Colonic mucosa (tissue), 4 donors: ENCODE measurements at regions not wholly inside any gene's neighbourhood (a gene's known extent, or its start where the extent isn't known, plus 50 kb on each side); places are given as distances from the start of the nearest gene placed in this dataset.

ENCODE experiments used
- DNase-seq: peaks from one replicate; pipeline ENCODE4 v3.0.0-alpha.2; 2020
- H3K27ac ChIP-seq: fragments of 200-600 bp; one replicate; pipeline ENCODE4 v1.8.0; 2021
- H3K27me3 ChIP-seq: fragments of 200-600 bp; one replicate; pipeline ENCODE4 v1.8.0; 2021
- H3K36me3 ChIP-seq: fragments of 200-600 bp; one replicate; pipeline ENCODE4 v1.8.0; 2021
- H3K4me1 ChIP-seq: fragments of 200-600 bp; one replicate; pipeline ENCODE4 v1.8.0; 2021; ENCODE audit warnings: mild to moderate bottlenecking
- H3K4me3 ChIP-seq: fragments of 200-600 bp; one replicate; pipeline ENCODE4 v1.8.0; 2021
- H3K9ac ChIP-seq, 2 donors: one replicate each; pipeline ENCODE4 v1.7.0; 2013; ENCODE audit warnings: control low read depth in 2 of 2, low read depth in 2 of 2, low read length in 2 of 2
- H3K9me3 ChIP-seq: fragments of 200-600 bp; one replicate; pipeline ENCODE4 v1.8.0; 2021
- intact Hi-C: fragments of 100-400 bp; cut with DNase I; formaldehyde crosslinking; loops from one replicate; pipeline ENCODE4 v1.14.1; 2022
- TF ChIP-seq, protein P1 (sequence below): fragments of 200-600 bp; IDR thresholded peaks from one replicate; pipeline ENCODE4 v1.8.0; 2022; ENCODE audit warnings: antibody characterized with exemption, mild to moderate bottlenecking
- donor health status: healthy.
- donor health status: DM: no; HTN: no; CAD: no.
- donor health status: DM: no; HTN: no; CAD: no.

DNA sequence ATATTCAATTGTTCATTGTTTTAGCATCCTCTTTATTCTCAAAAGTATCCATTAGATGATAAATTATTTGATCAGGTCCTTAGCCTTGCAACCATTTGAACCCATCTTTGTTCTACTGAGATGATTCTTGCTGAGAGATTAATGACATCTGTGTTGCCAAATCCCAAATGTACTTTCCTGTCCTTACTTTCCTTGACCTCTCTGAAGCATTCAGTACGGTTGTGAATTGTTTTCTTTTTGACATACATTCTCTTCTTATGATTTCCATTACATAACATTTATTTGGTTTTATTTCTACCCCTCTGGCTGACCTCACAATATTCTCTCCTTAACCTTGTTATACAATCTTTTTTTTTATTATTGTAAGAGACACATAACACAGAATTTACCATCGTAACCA lies 1058.6 kb upstream of the CNTNAP5 start:
- TF ChIP-seq, protein P1, sequence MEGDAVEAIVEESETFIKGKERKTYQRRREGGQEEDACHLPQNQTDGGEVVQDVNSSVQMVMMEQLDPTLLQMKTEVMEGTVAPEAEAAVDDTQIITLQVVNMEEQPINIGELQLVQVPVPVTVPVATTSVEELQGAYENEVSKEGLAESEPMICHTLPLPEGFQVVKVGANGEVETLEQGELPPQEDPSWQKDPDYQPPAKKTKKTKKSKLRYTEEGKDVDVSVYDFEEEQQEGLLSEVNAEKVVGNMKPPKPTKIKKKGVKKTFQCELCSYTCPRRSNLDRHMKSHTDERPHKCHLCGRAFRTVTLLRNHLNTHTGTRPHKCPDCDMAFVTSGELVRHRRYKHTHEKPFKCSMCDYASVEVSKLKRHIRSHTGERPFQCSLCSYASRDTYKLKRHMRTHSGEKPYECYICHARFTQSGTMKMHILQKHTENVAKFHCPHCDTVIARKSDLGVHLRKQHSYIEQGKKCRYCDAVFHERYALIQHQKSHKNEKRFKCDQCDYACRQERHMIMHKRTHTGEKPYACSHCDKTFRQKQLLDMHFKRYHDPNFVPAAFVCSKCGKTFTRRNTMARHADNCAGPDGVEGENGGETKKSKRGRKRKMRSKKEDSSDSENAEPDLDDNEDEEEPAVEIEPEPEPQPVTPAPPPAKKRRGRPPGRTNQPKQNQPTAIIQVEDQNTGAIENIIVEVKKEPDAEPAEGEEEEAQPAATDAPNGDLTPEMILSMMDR: no peak
- DNase-seq: no peak
- Histone ChIP-seq H3K9ac (no peak overlapping the region), H3K27me3 (no peaks in the 10 kb centered on the region), H3K4me3 (no peak overlapping the region), H3K9me3 (no peaks in the 10 kb centered on the region), H3K36me3 (no peaks in the 10 kb centered on the region), H3K27ac (no peak overlapping the region), H3K4me1 (no peaks in the 10 kb centered on the region)
- intact Hi-C loops: no loop called here

DNA sequence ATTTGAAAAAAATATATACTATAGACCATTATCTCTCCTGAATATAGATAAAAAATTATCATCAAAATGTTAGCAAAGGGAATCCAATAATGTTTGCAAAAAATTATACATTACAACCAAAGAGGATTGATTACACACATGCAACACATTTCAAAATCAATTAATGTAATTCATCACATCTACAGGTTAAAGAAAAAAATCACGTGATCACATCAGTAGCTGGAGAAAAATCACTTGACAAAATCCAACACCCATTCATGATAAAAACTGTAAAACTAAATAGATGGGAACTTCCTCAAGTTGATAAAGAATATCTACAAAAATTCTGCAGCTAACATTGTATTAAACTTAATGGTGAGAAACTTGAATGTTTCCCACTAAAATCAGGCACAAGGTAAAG lies 1047.5 kb upstream of the CNTNAP5 start:
- no peak overlapping the region for H3K27ac ChIP-seq
- no peaks in the 10 kb centered on the region for H3K36me3 ChIP-seq
- H3K4me1 ChIP-seq: no peaks in the 10 kb centered on the region
- H3K9me3 ChIP-seq: no peaks in the 10 kb centered on the region
- no peaks in the 10 kb centered on the region for H3K27me3 ChIP-seq
- no peak overlapping the region for H3K4me3 ChIP-seq
- no peak overlapping the region for H3K9ac ChIP-seq
- intact Hi-C loops: no loop called here
- no peak for DNase-seq
- TF ChIP-seq, protein P1: no peak

GRCh38 chr2:122980671-122981070 lies 1044.4 kb upstream of the CNTNAP5 start:
- TF ChIP-seq, protein P1: no peak
- intact Hi-C loops: no loop called here
- Histone ChIP-seq H3K36me3 (no peaks in the 10 kb centered on the region), H3K9ac (no peak overlapping the region), H3K4me3 (no peak overlapping the region), H3K4me1 (no peaks in the 10 kb centered on the region), H3K9me3 (no peaks in the 10 kb centered on the region), H3K27ac (no peak overlapping the region), H3K27me3 (no peaks in the 10 kb centered on the region)
- DNase-seq: no peak

GRCh38 chr2:122982936-122983335 lies 1042.2 kb upstream of the CNTNAP5 start:
- Histone ChIP-seq H3K27ac (no peak overlapping the region), H3K4me3 (no peak overlapping the region), H3K27me3 (no peaks in the 10 kb centered on the region), H3K4me1 (no peaks in the 10 kb centered on the region), H3K36me3 (no peaks in the 10 kb centered on the region), H3K9me3 (no peaks in the 10 kb centered on the region), H3K9ac (no peak overlapping the region)
- DNase-seq: no peak
- TF ChIP-seq, protein P1: no peak
- intact Hi-C loops: no loop called here

DNA sequence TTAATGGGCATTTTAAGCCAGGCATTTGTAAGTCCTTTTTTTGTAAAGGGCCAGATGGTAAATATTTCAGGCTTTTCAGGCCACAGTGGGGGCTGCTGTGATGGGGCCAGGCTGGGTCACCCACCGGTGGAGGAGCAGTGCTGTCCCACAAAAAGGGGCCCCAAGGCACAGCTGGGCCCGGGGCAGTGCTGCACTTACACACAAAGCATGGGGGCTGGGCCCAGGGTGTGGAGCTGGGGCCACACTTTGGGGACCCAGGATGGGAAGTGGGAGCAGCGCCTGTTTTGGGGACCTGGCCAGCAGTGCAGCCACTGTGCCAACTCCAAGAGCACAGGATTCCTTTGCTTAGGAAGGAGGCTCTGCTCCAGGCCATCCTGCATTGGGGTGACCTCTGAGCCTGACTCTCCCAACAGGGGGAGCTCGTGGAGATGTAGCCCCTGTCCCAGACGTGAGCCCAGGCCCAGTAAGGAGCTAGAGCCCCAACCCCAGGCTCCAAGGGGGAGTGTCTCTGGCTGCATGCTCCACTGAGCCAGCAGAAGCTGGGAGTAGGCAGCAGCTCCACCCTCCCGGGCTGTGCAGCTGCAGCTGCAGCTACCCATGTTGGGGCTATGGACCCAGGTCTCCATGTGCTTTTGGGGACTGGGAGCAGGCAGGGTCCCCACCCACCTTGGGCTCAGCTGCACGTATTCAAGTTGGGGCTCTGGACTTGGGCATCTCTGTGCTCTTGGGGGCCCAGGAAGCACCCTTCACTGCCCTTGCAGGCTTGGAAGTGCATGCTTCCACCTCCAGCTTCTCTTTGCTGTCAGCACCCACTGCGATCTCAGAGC lies 1036.5 kb upstream of the CNTNAP5 start:
- H3K4me1 ChIP-seq: no peaks in the 10 kb centered on the region
- H3K9me3 ChIP-seq: no peaks in the 10 kb centered on the region
- H3K27ac ChIP-seq: no peak overlapping the region
- H3K27me3 ChIP-seq: no peaks in the 10 kb centered on the region
- no peaks in the 10 kb centered on the region for H3K36me3 ChIP-seq
- H3K9ac ChIP-seq: no peak overlapping the region
- TF ChIP-seq, protein P1: no peak
- DNase-seq: no peak
- H3K4me3 ChIP-seq: no peak overlapping the region
- intact Hi-C loops: no loop called here
